GM18505 (cell line): ENCODE measurements at regions not wholly inside any gene's neighbourhood (a gene's known extent, or its start where the extent isn't known, plus 50 kb on each side); places are given as distances from the start of the nearest gene placed in this dataset.
"Not testable (repeated sequence)": the region's sequence is repeated elsewhere in the genome, so short reads cannot be mapped to it uniquely, and the experiment has no call there.

ENCODE experiments used
- ATAC-seq: cut with Tn5 transposase; IDR thresholded peaks from one replicate; pipeline ENCODE4 v1.9.1; 2021; ENCODE audit not compliant: unreplicated experiment
- POLR2A ChIP-seq: IDR thresholded peaks from 4 replicates; pipeline ENCODE4 v1.6.1; 2011; ENCODE audit warnings: borderline replicate concordance; ENCODE audit not compliant: insufficient read depth, insufficient read length; ENCODE audit errors: extremely low read depth

GRCh38 chr5:39526914-39527477, 102.2 kb upstream of the DAB2 start:
- no peak for TF ChIP-seq POLR2A
- no peak for ATAC-seq

GRCh38 chr5:39525781-39526180, 101.0 kb upstream of the DAB2 start:
- not testable (repeated sequence) for ATAC-seq

- TF ChIP-seq POLR2A: no peak
- no peak for ATAC-seq
Measured at GRCh38 chr5:39525271-39525670, 100.5 kb upstream of the DAB2 start.

- no peak for ATAC-seq
- TF ChIP-seq POLR2A: no peak
Measured at GRCh38 chr5:39523821-39524220, 99.0 kb upstream of the DAB2 start.

- ATAC-seq: no peak
- TF ChIP-seq POLR2A: no peak
Measured at GRCh38 chr5:39521940-39522590, 97.3 kb upstream of the DAB2 start.

GRCh38 chr5:39521098-39521860, 96.5 kb upstream of the DAB2 start:
- no peak for ATAC-seq
- no peak for TF ChIP-seq POLR2A

GRCh38 chr5:39520232-39520572, 95.4 kb upstream of the DAB2 start:
- ATAC-seq: no peak
- TF ChIP-seq POLR2A: no peak

- TF ChIP-seq POLR2A: no peak
- no peak for ATAC-seq
Measured at GRCh38 chr5:39519566-39520231, 94.9 kb upstream of the DAB2 start.

GRCh38 chr5:39519079-39519478, 94.3 kb upstream of the DAB2 start:
- no peak for TF ChIP-seq POLR2A
- no peak for ATAC-seq

- TF ChIP-seq POLR2A: no peak
- no peak for ATAC-seq
Measured at GRCh38 chr5:39518516-39518915, 93.7 kb upstream of the DAB2 start.

GRCh38 chr5:39517800-39518199, 93.0 kb upstream of the DAB2 start:
- TF ChIP-seq POLR2A: no peak
- ATAC-seq: no peak

- ATAC-seq: no peak
- no peak for TF ChIP-seq POLR2A
Measured at GRCh38 chr5:39515881-39516280, 91.1 kb upstream of the DAB2 start.

GRCh38 chr5:39513236-39513635, 88.5 kb upstream of the DAB2 start:
- TF ChIP-seq POLR2A: no peak
- ATAC-seq: no peak

GRCh38 chr5:39506211-39506610, 81.4 kb upstream of the DAB2 start:
- no peak for ATAC-seq
- no peak for TF ChIP-seq POLR2A
